Neural crest cell (in vitro differentiated cells): ENCODE measurements at regions not wholly inside any gene's neighbourhood (a gene's known extent, or its start where the extent isn't known, plus 50 kb on each side); places are given as distances from the start of the nearest gene placed in this dataset.
"Not testable (repeated sequence)": the region's sequence is repeated elsewhere in the genome, so short reads cannot be mapped to it uniquely, and the experiment has no call there.

Experiments used
- DNase-seq: peaks from one replicate; pipeline ENCODE4 v3.0.0; 2021; ENCODE audit warnings: low read depth, mixed read lengths, low spot score
- H3K27ac Mint-ChIP-seq: one replicate; pipeline ENCODE4 v1.8.0; 2021; ENCODE audit warnings: mild to moderate bottlenecking, mixed read lengths; ENCODE audit not compliant: unreplicated experiment
- H3K27me3 Mint-ChIP-seq: 2 replicates; pipeline ENCODE4 v1.8.0; 2021; ENCODE audit warnings: low read depth, mild to moderate bottlenecking, mixed read lengths
- H3K36me3 Mint-ChIP-seq: 2 replicates; pipeline ENCODE4 v1.8.0; 2021; ENCODE audit warnings: low read depth, mild to moderate bottlenecking, mixed read lengths
- H3K4me1 Mint-ChIP-seq: 2 replicates; pipeline ENCODE4 v1.8.0; 2021; ENCODE audit warnings: mixed read lengths
- H3K4me3 Mint-ChIP-seq: one replicate; pipeline ENCODE4 v1.8.0; 2021; ENCODE audit warnings: mild to moderate bottlenecking, mixed read lengths
- H3K9me3 Mint-ChIP-seq: 2 replicates; pipeline ENCODE4 v1.8.0; 2021; ENCODE audit warnings: mixed read lengths
- TF ChIP-seq, protein P1 (sequence below): fragments of 200-600 bp; sonication (generic); conservative IDR thresholded peaks from 2 replicates; pipeline ENCODE4 v1.5.0; 2021; ENCODE audit warnings: antibody characterized with exemption, mild to moderate bottlenecking

DNA sequence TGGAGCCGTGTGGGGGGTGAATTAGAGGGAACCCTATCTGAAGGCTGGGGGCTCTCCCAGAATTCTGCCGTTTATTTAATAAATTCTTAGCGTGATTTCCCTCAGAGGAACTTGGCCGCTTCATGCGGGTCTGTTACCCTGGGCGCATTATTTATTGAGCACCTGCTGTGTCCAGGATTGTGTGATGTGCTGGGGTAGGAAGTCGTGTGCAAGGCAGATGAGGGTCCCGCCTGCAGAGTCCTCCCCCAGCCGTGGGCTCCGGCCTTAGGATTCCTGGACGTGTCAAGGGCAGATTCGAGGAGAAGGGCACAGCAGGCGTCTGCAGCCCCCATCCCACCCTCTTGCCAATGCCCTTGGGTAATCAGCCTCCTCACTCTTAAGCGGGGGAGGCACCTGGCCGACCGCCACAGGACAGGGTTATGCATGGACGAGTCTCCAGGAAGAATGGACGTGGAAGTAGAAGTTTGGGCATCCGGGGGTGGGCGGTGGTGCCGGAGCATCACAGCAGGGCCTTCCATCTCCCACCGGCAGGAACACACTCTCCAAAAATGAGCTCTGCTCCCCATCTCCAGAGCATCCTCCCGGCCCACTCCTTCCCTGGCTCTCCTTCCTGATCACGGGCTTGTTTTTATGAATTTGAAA is 233.3 kb upstream of the C1orf174 start:
- peaks cover 16% of the 10 kb centered on the region for H3K9me3 Mint-ChIP-seq
- no peaks in the 10 kb centered on the region for H3K36me3 Mint-ChIP-seq
- no peak overlapping the region for H3K4me3 Mint-ChIP-seq
- no peak overlapping the region for H3K27ac Mint-ChIP-seq
- TF ChIP-seq, protein P1, sequence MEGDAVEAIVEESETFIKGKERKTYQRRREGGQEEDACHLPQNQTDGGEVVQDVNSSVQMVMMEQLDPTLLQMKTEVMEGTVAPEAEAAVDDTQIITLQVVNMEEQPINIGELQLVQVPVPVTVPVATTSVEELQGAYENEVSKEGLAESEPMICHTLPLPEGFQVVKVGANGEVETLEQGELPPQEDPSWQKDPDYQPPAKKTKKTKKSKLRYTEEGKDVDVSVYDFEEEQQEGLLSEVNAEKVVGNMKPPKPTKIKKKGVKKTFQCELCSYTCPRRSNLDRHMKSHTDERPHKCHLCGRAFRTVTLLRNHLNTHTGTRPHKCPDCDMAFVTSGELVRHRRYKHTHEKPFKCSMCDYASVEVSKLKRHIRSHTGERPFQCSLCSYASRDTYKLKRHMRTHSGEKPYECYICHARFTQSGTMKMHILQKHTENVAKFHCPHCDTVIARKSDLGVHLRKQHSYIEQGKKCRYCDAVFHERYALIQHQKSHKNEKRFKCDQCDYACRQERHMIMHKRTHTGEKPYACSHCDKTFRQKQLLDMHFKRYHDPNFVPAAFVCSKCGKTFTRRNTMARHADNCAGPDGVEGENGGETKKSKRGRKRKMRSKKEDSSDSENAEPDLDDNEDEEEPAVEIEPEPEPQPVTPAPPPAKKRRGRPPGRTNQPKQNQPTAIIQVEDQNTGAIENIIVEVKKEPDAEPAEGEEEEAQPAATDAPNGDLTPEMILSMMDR, result no peak
- no peak for DNase-seq
- peaks cover 24% of the 10 kb centered on the region for H3K27me3 Mint-ChIP-seq
- H3K4me1 Mint-ChIP-seq, result peaks cover 25% of the 10 kb centered on the region

DNA sequence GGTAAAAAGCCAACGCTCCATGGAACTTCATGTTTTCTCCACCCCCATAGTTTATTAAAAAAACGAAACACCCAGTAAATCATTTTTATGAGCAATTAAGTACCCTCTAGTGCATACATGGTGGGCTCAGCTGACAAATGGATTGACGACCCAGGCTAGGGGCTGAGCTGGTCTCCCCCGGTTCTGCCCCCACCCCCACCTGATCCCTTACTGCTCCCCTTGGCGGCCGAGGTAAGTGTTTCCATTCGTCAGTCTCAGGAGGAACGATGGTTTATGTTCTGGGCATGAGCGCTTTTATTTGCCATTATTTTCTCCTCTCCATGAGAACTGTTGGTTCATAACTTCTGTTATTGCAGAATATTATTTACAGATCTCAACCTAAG is 233.9 kb upstream of the C1orf174 start:
- Mint-ChIP-seq H3K9me3 (peaks cover 16% of the 10 kb centered on the region), H3K4me3 (no peak overlapping the region), H3K36me3 (no peaks in the 10 kb centered on the region), H3K4me1 (peaks cover 27% of the 10 kb centered on the region), H3K27ac (no peak overlapping the region), H3K27me3 (peaks cover 24% of the 10 kb centered on the region)
- no peak for DNase-seq
- TF ChIP-seq, protein P1, result no peak

DNA sequence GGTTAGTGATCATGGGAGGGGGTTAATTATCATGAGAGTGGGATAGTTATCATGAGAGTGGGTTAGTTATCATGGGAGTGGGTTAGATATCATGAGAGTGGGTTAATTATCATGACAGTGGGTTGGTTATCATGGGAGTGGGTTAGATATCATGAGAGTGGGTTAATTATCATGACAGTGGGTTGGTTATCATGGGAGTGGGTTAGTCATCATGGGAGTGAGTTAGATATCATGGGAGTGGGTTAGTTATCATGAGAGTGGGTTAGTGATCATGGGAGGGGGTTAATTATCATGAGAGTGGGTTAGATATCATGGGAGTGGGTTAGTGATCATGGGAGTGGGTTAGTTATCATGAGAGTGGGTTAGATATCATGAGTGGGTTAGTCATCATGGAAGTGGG is 235.8 kb upstream of the C1orf174 start:
- Mint-ChIP-seq H3K9me3 (peaks cover 16% of the 10 kb centered on the region), H3K27me3 (peaks cover 24% of the 10 kb centered on the region), H3K4me1 (peaks cover 27% of the 10 kb centered on the region)
- H3K4me3 Mint-ChIP-seq, DNase-seq, H3K27ac Mint-ChIP-seq, H3K36me3 Mint-ChIP-seq: not testable (repeated sequence)

DNA sequence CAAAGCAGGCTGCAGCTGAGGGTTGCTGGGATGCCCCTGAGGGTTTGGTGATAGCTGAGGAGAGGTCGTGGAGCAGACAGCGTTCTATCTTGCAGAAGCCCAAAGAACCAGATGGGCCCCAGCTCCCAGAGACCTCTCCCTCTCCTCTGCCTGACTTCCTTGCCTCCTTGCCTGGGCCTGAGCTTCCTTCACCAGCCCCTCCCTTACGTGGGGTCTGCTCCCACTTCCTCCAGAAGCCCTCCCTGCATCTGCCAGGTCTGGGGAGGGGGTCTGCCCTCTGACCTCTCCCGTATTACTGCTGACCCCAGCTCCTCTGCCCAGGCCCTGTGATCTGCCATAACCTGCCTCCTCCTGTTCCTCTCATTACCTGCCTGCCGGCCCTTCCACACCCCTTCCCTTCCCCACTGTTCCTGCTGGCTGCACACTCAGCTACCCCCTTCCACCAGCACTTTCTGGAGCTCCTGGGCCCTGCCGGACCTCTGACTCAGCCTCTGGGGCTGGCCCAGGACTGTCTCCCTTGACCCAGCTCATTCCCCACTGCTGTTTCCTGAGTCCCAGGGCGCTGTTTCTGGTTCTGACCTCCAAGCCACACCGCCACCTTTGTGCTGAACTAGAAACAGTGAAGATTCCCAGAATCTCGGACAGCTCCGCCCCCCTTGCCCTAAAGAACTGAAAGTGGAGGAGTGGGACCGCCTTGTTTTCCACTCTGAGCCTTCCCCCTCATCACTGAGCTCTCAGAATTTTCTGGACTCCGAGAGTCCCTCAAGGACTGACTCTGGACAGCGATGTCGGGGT is 237.7 kb upstream of the C1orf174 start:
- H3K4me3 Mint-ChIP-seq, result no peak overlapping the region
- DNase-seq, result no peak
- H3K27me3 Mint-ChIP-seq, result peaks cover 14% of the 10 kb centered on the region
- H3K9me3 Mint-ChIP-seq, result peaks cover 16% of the 10 kb centered on the region
- TF ChIP-seq, protein P1, result no peak
- peaks cover 13% of the 10 kb centered on the region for H3K4me1 Mint-ChIP-seq
- no peak overlapping the region for H3K27ac Mint-ChIP-seq
- no peaks in the 10 kb centered on the region for H3K36me3 Mint-ChIP-seq

DNA sequence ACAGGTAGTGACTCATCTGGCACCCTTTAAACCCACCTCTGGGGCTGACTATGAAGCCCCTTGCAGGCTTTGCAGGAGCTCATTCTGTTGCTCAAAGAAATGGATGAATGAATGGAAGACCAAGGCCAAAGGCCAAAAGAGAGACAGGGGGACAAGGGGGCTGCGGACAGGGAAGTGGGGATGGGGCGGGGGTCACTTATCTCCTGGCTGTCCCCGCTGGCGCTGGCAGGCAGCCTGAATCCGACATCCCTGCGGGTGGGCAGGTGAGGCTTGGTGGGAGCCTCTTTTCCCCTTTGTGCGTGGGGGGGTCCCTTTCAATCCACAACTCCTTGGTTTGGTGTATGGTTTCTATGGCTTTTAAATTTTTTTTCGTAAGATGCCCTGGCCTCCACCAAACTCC is 239.6 kb upstream of the C1orf174 start:
- H3K36me3 Mint-ChIP-seq, result no peaks in the 10 kb centered on the region
- peaks cover 11% of the 10 kb centered on the region for H3K4me1 Mint-ChIP-seq
- peaks cover 12% of the 10 kb centered on the region for H3K9me3 Mint-ChIP-seq
- no peak overlapping the region for H3K4me3 Mint-ChIP-seq
- H3K27me3 Mint-ChIP-seq, result peaks cover under 1% of the 10 kb centered on the region
- TF ChIP-seq, protein P1, result no peak
- no peak for DNase-seq
- no peak overlapping the region for H3K27ac Mint-ChIP-seq

DNA sequence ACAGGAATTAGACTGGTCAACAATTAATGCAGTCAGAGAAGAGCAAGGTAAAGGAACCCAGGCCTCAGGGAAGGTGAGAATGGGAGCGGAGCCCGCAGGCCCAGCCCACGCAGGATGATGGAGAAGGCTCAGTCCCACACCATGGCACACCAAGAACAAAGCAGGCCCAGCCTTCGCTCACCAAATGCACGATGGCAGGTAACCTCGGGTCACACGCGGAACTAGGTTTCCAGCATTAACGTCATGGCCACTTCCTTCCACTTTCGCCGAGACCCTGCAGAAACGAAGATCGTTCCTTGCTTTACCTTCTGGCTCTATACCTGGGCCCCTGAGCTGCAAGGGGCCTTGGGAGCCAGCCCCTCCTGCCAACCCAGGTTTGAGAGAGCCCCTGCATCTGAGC is 240.2 kb upstream of the C1orf174 start:
- Mint-ChIP-seq H3K4me3 (no peak overlapping the region), H3K9me3 (peaks cover 12% of the 10 kb centered on the region), H3K27ac (no peak overlapping the region), H3K36me3 (no peaks in the 10 kb centered on the region), H3K4me1 (peaks cover 11% of the 10 kb centered on the region), H3K27me3 (no peaks in the 10 kb centered on the region)
- TF ChIP-seq, protein P1, result no peak
- DNase-seq, result no peak
